ENCODE measurements at regions not wholly inside any gene's neighbourhood (a gene's known extent, or its start where the extent isn't known, plus 50 kb on each side); places are given as distances from the start of the nearest gene placed in this dataset.
A peak's percentile ranks its signal among the peaks of the same experiment; 100 is the strongest.

GRCh38 chr1:87194856-87195255 lies 133.8 kb upstream of the LMO4 start:
- H3K9me3 ChIP-seq (ENCODE audit: control insufficient read depth, low read depth, low read length): peaks cover 5% of the 10 kb centered on the region
- DNase-seq: no peak
- H3K27me3 ChIP-seq (ENCODE audit: control insufficient read depth, insufficient read depth, low read length): peaks cover 4% of the 10 kb centered on the region
- H3K4me3 ChIP-seq (ENCODE audit: low read length): no peak overlapping the region
- no peaks in the 10 kb centered on the region for H3K36me3 ChIP-seq (ENCODE audit: control insufficient read depth, insufficient read depth, low read length)
- H3K27ac ChIP-seq (ENCODE audit: low read length): no peak overlapping the region
- no peaks in the 10 kb centered on the region for H3K4me1 ChIP-seq (ENCODE audit: control insufficient read depth, insufficient read depth, low read length)

GRCh38 chr1:87196110-87196827 lies 132.4 kb upstream of the LMO4 start:
- 93% methylated on average over 2 of the region's 7 CpGs for WGBS (ENCODE audit: insufficient coverage, low lambda C conversion rate)

GRCh38 chr1:87197156-87197555 lies 131.5 kb upstream of the LMO4 start:
- H3K4me1 ChIP-seq (ENCODE audit: control insufficient read depth, insufficient read depth, low read length): no peaks in the 10 kb centered on the region
- peaks cover 5% of the 10 kb centered on the region for H3K9me3 ChIP-seq (ENCODE audit: control insufficient read depth, low read depth, low read length)
- WGBS (ENCODE audit: insufficient coverage, low lambda C conversion rate): 50% methylated on average over 2 of the region's 2 CpGs
- H3K36me3 ChIP-seq (ENCODE audit: control insufficient read depth, insufficient read depth, low read length): no peaks in the 10 kb centered on the region
- no peak for DNase-seq
- H3K27ac ChIP-seq (ENCODE audit: low read length): no peak overlapping the region
- no peaks in the 10 kb centered on the region for H3K27me3 ChIP-seq (ENCODE audit: control insufficient read depth, insufficient read depth, low read length)
- H3K4me3 ChIP-seq (ENCODE audit: low read length): no peak overlapping the region

More at GRCh38 chr1:87196110-87196827, 132.4 kb upstream of the LMO4 start:
- no peak overlapping the region for H3K27ac ChIP-seq (ENCODE audit: low read length)
- H3K4me3 ChIP-seq (ENCODE audit: low read length): no peak overlapping the region
- DNase-seq: no peak
- H3K9me3 ChIP-seq (ENCODE audit: control insufficient read depth, low read depth, low read length): peaks cover 5% of the 10 kb centered on the region
- no peaks in the 10 kb centered on the region for H3K36me3 ChIP-seq (ENCODE audit: control insufficient read depth, insufficient read depth, low read length)
- H3K27me3 ChIP-seq (ENCODE audit: control insufficient read depth, insufficient read depth, low read length): no peaks in the 10 kb centered on the region
- no peaks in the 10 kb centered on the region for H3K4me1 ChIP-seq (ENCODE audit: control insufficient read depth, insufficient read depth, low read length)

- Histone ChIP-seq H3K27me3 (ENCODE audit: control insufficient read depth, insufficient read depth, low read length) (no peaks in the 10 kb centered on the region), H3K9me3 (ENCODE audit: control insufficient read depth, low read depth, low read length) (peaks cover 5% of the 10 kb centered on the region), H3K36me3 (ENCODE audit: control insufficient read depth, insufficient read depth, low read length) (no peaks in the 10 kb centered on the region), H3K4me1 (ENCODE audit: control insufficient read depth, insufficient read depth, low read length) (no peaks in the 10 kb centered on the region), H3K4me3 (ENCODE audit: low read length) (no peak overlapping the region), H3K27ac (ENCODE audit: low read length) (no peak overlapping the region)
- no peak for DNase-seq
- 100% methylated on average over 2 of the region's 2 CpGs for WGBS (ENCODE audit: insufficient coverage, low lambda C conversion rate)
Measured at GRCh38 chr1:87197641-87198040, 131.0 kb upstream of the LMO4 start.

GRCh38 chr1:87200875-87201638 lies 127.6 kb upstream of the LMO4 start:
- H3K27me3 ChIP-seq (ENCODE audit: control insufficient read depth, insufficient read depth, low read length): no peaks in the 10 kb centered on the region
- H3K27ac ChIP-seq (ENCODE audit: low read length): no peak overlapping the region
- peak; percentile 9 to 40 for DNase-seq
- no peaks in the 10 kb centered on the region for H3K9me3 ChIP-seq (ENCODE audit: control insufficient read depth, low read depth, low read length)
- no peaks in the 10 kb centered on the region for H3K4me1 ChIP-seq (ENCODE audit: control insufficient read depth, insufficient read depth, low read length)
- H3K4me3 ChIP-seq (ENCODE audit: low read length): no peak overlapping the region
- H3K36me3 ChIP-seq (ENCODE audit: control insufficient read depth, insufficient read depth, low read length): no peaks in the 10 kb centered on the region
- 0% methylated on average over 1 of the region's 10 CpGs for WGBS (ENCODE audit: insufficient coverage, low lambda C conversion rate)

- Histone ChIP-seq H3K4me1 (ENCODE audit: control insufficient read depth, insufficient read depth, low read length) (no peaks in the 10 kb centered on the region), H3K4me3 (ENCODE audit: low read length) (no peak overlapping the region), H3K36me3 (ENCODE audit: control insufficient read depth, insufficient read depth, low read length) (no peaks in the 10 kb centered on the region), H3K9me3 (ENCODE audit: control insufficient read depth, low read depth, low read length) (no peaks in the 10 kb centered on the region), H3K27me3 (ENCODE audit: control insufficient read depth, insufficient read depth, low read length) (no peaks in the 10 kb centered on the region), H3K27ac (ENCODE audit: low read length) (no peak overlapping the region)
- WGBS (ENCODE audit: insufficient coverage, low lambda C conversion rate): no CpG with 5 or more reads among the region's 9 CpGs
- no peak for DNase-seq
Measured at GRCh38 chr1:87201768-87202167, 126.9 kb upstream of the LMO4 start.

GRCh38 chr1:87202451-87202850 lies 126.2 kb upstream of the LMO4 start:
- DNase-seq: no peak
- no peak overlapping the region for H3K4me3 ChIP-seq (ENCODE audit: low read length)
- no peaks in the 10 kb centered on the region for H3K4me1 ChIP-seq (ENCODE audit: control insufficient read depth, insufficient read depth, low read length)
- no peaks in the 10 kb centered on the region for H3K36me3 ChIP-seq (ENCODE audit: control insufficient read depth, insufficient read depth, low read length)
- H3K27me3 ChIP-seq (ENCODE audit: control insufficient read depth, insufficient read depth, low read length): no peaks in the 10 kb centered on the region
- no CpG with 5 or more reads among the region's 12 CpGs for WGBS (ENCODE audit: insufficient coverage, low lambda C conversion rate)
- H3K27ac ChIP-seq (ENCODE audit: low read length): no peak overlapping the region
- no peaks in the 10 kb centered on the region for H3K9me3 ChIP-seq (ENCODE audit: control insufficient read depth, low read depth, low read length)

GRCh38 chr1:87202922-87203655 lies 125.6 kb upstream of the LMO4 start:
- DNase-seq: no peak
- H3K4me1 ChIP-seq (ENCODE audit: control insufficient read depth, insufficient read depth, low read length): no peaks in the 10 kb centered on the region
- no peaks in the 10 kb centered on the region for H3K36me3 ChIP-seq (ENCODE audit: control insufficient read depth, insufficient read depth, low read length)
- H3K27me3 ChIP-seq (ENCODE audit: control insufficient read depth, insufficient read depth, low read length): no peaks in the 10 kb centered on the region
- H3K9me3 ChIP-seq (ENCODE audit: control insufficient read depth, low read depth, low read length): no peaks in the 10 kb centered on the region
- whole genome bisulfite sequencing (ENCODE audit: insufficient coverage, low lambda C conversion rate): 88% methylated on average over 7 of the region's 16 CpGs
- H3K27ac ChIP-seq (ENCODE audit: low read length): no peak overlapping the region
- H3K4me3 ChIP-seq (ENCODE audit: low read length): no peak overlapping the region

- no peak for DNase-seq
- Histone ChIP-seq H3K9me3 (ENCODE audit: control insufficient read depth, low read depth, low read length) (no peaks in the 10 kb centered on the region), H3K27ac (ENCODE audit: low read length) (no peak overlapping the region), H3K4me1 (ENCODE audit: control insufficient read depth, insufficient read depth, low read length) (no peaks in the 10 kb centered on the region), H3K27me3 (ENCODE audit: control insufficient read depth, insufficient read depth, low read length) (no peaks in the 10 kb centered on the region), H3K4me3 (ENCODE audit: low read length) (no peak overlapping the region), H3K36me3 (ENCODE audit: control insufficient read depth, insufficient read depth, low read length) (no peaks in the 10 kb centered on the region)
- no CpG with 5 or more reads among the region's 5 CpGs for WGBS (ENCODE audit: insufficient coverage, low lambda C conversion rate)
Measured at GRCh38 chr1:87203904-87204303, 124.8 kb upstream of the LMO4 start.

GRCh38 chr1:87204441-87204840 lies 124.2 kb upstream of the LMO4 start:
- WGBS (ENCODE audit: insufficient coverage, low lambda C conversion rate): 100% methylated on average over 1 of the region's 3 CpGs
- Histone ChIP-seq H3K27ac (ENCODE audit: low read length) (no peak overlapping the region), H3K36me3 (ENCODE audit: control insufficient read depth, insufficient read depth, low read length) (no peaks in the 10 kb centered on the region), H3K27me3 (ENCODE audit: control insufficient read depth, insufficient read depth, low read length) (no peaks in the 10 kb centered on the region), H3K4me3 (ENCODE audit: low read length) (no peak overlapping the region), H3K9me3 (ENCODE audit: control insufficient read depth, low read depth, low read length) (no peaks in the 10 kb centered on the region), H3K4me1 (ENCODE audit: control insufficient read depth, insufficient read depth, low read length) (no peaks in the 10 kb centered on the region)
- no peak for DNase-seq

All from large intestine (tissue), 3 donors.